ENCODE measurements at regions not wholly inside any gene's neighbourhood (a gene's known extent, or its start where the extent isn't known, plus 50 kb on each side); places are given as distances from the start of the nearest gene placed in this dataset.

- no peaks in the 10 kb centered on the region for H3K23me2 ChIP-seq (ENCODE audit: insufficient read length, low read depth, low read length, poor library complexity, severe bottlenecking)
- H2AK5ac ChIP-seq (ENCODE audit: insufficient read length, low read length): no peak overlapping the region
- no peaks in the 10 kb centered on the region for H3K79me2 ChIP-seq (ENCODE audit: insufficient read depth, low read length)
- H4K8ac ChIP-seq (replicated peaks; ENCODE audit: insufficient read length, low read depth, low read length): no peak overlapping the region
- no peak overlapping the region for H3K18ac ChIP-seq (ENCODE audit: insufficient read length, low read depth, low read length)
- no peaks in the 10 kb centered on the region for H3K4me1 ChIP-seq (ENCODE audit: insufficient read depth, low read length)
- H3K14ac ChIP-seq (ENCODE audit: insufficient read depth, low read length): no peak overlapping the region
- no peak overlapping the region for H2BK20ac ChIP-seq (ENCODE audit: low read depth, low read length, poor library complexity, severe bottlenecking)
- H3K4ac ChIP-seq (ENCODE audit: low read depth, low read length): no peak overlapping the region
- H2BK5ac ChIP-seq (ENCODE audit: insufficient read length, low read length): no peak overlapping the region
- Mint-ChIP-seq H3K27ac (no peak overlapping the region), H3K9me3 (peaks cover 0 to 5% of the 10 kb centered on the region in 2 experiments; a peak in 3 of 5 replicates), H3K4me1 (no peaks in the 10 kb centered on the region), H3K4me3 (no peak overlapping the region), H3K27me3 (ENCODE audit: low read depth) (no peaks in the 10 kb centered on the region), H3K36me3 (ENCODE audit: insufficient read depth in 1 of 3, low read depth in 3 of 3) (peaks cover 0 to under 1% (median 0%) of the 10 kb centered on the region in 3 experiments; a peak in 2 of 7 replicates)
- no peak overlapping the region for H4K5ac ChIP-seq (ENCODE audit: insufficient read length, low read depth, low read length)
- no peak overlapping the region for H3K27ac ChIP-seq (ENCODE audit: insufficient read length, low read depth, low read length)
- no peak for TF ChIP-seq CTCF (conservative IDR thresholded peaks at IDR 0.05)
- no peaks in the 10 kb centered on the region for H4K20me1 ChIP-seq (ENCODE audit: control insufficient read depth, insufficient read depth, insufficient read length)
- no peak overlapping the region for H3K56ac ChIP-seq (ENCODE audit: insufficient read length, low read depth, low read length)
- H2BK15ac ChIP-seq (ENCODE audit: low read depth, low read length): no peak overlapping the region
- no peak overlapping the region for H3T11ph ChIP-seq (ENCODE audit: low read length)
- H3K9ac ChIP-seq (ENCODE audit: extremely low read depth, insufficient read length, low read length): no peak overlapping the region
- no peak for DNase-seq
- no CpG with 5 or more reads among the region's 1 CpG for WGBS (ENCODE audit: extremely low coverage, insufficient read length, low lambda C conversion rate)
- H3K4me2 ChIP-seq (ENCODE audit: insufficient read depth, insufficient read length, low read length): no peak overlapping the region
- H3K79me1 ChIP-seq (ENCODE audit: insufficient read depth, low read depth, low read length, poor library complexity, severe bottlenecking): no peaks in the 10 kb centered on the region
- H4K91ac ChIP-seq (ENCODE audit: insufficient read length, low read depth, low read length): no peak overlapping the region
- H3K27me3 ChIP-seq (ENCODE audit: insufficient read depth, low read length): no peaks in the 10 kb centered on the region
- H2BK120ac ChIP-seq (ENCODE audit: low read depth, low read length, poor library complexity, severe bottlenecking): no peak overlapping the region
- H2BK12ac ChIP-seq (ENCODE audit: insufficient read length, low read depth, low read length): no peak overlapping the region
- H2AFZ ChIP-seq (ENCODE audit: low read length): no peak overlapping the region
- H3K9me3 ChIP-seq (ENCODE audit: control insufficient read depth, low read depth, low read length): no peaks in the 10 kb centered on the region
- H3K23ac ChIP-seq (ENCODE audit: insufficient read length, low read depth, low read length): no peak overlapping the region
Measured at GRCh38 chr1:55939866-55940265, 639.5 kb downstream of the PLPP3 start.

Data from H9 (cell line).